Type B pancreatic cell (in vitro differentiated cells): ENCODE measurements at regions not wholly inside any gene's neighbourhood (a gene's known extent, or its start where the extent isn't known, plus 50 kb on each side); places are given as distances from the start of the nearest gene placed in this dataset.
A peak's percentile ranks its signal among the peaks of the same experiment; 100 is the strongest.

Experiments used
- DNase-seq: peaks from one replicate; pipeline ENCODE4 v3.0.0; 2021; ENCODE audit warnings: mixed read lengths; ENCODE audit not compliant: unreplicated experiment; ENCODE audit errors: extremely low spot score
- H3K27ac Mint-ChIP-seq: 2 replicates; pipeline ENCODE4 v1.8.0; 2021; ENCODE audit warnings: mild to moderate bottlenecking, mixed read lengths
- H3K27me3 Mint-ChIP-seq: 2 replicates; pipeline ENCODE4 v1.8.0; 2021; ENCODE audit warnings: mixed read lengths
- H3K36me3 Mint-ChIP-seq: 2 replicates; pipeline ENCODE4 v1.8.0; 2021; ENCODE audit warnings: mixed read lengths
- H3K4me1 Mint-ChIP-seq: one replicate; pipeline ENCODE4 v1.8.0; 2021; ENCODE audit warnings: mixed read lengths; ENCODE audit not compliant: unreplicated experiment
- H3K4me3 Mint-ChIP-seq: 2 replicates; pipeline ENCODE4 v1.8.0; 2021; ENCODE audit warnings: mild to moderate bottlenecking, mixed read lengths
- H3K9me3 Mint-ChIP-seq: 2 replicates; pipeline ENCODE4 v1.8.0; 2021; ENCODE audit warnings: mixed read lengths
- TF ChIP-seq, protein P1 (sequence below): fragments of 200-600 bp; sonication (generic); conservative IDR thresholded peaks from 2 replicates; pipeline ENCODE4 v1.5.0; 2021; ENCODE audit warnings: antibody characterized with exemption, mild to moderate bottlenecking

DNA sequence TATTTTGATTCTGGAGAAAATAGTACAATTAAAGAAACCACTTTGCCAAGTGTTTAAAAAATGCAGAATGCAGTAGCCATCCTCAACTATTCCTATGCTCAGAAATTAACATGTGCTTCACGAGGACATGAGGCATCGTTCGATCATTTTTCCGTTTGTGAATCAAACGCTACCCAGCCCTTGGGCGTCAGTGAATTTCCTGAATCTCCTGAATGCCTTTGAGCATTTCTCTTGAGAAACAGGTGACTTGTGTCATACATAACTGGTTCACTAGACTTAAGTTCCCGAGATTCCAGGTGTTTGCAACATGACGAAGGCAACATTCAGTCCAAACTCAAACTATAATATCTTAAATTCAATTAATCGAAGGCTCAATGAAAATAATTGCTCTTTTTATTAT is 110.0 kb upstream of the ALKAL2 start:
- Mint-ChIP-seq H3K4me3 (no peak overlapping the region), H3K4me1 (peaks cover 30% of the 10 kb centered on the region), H3K27me3 (no peaks in the 10 kb centered on the region), H3K27ac (no peak overlapping the region), H3K9me3 (no peaks in the 10 kb centered on the region), H3K36me3 (no peaks in the 10 kb centered on the region)
- no peak for DNase-seq
- TF ChIP-seq, protein P1, sequence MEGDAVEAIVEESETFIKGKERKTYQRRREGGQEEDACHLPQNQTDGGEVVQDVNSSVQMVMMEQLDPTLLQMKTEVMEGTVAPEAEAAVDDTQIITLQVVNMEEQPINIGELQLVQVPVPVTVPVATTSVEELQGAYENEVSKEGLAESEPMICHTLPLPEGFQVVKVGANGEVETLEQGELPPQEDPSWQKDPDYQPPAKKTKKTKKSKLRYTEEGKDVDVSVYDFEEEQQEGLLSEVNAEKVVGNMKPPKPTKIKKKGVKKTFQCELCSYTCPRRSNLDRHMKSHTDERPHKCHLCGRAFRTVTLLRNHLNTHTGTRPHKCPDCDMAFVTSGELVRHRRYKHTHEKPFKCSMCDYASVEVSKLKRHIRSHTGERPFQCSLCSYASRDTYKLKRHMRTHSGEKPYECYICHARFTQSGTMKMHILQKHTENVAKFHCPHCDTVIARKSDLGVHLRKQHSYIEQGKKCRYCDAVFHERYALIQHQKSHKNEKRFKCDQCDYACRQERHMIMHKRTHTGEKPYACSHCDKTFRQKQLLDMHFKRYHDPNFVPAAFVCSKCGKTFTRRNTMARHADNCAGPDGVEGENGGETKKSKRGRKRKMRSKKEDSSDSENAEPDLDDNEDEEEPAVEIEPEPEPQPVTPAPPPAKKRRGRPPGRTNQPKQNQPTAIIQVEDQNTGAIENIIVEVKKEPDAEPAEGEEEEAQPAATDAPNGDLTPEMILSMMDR: no peak

DNA sequence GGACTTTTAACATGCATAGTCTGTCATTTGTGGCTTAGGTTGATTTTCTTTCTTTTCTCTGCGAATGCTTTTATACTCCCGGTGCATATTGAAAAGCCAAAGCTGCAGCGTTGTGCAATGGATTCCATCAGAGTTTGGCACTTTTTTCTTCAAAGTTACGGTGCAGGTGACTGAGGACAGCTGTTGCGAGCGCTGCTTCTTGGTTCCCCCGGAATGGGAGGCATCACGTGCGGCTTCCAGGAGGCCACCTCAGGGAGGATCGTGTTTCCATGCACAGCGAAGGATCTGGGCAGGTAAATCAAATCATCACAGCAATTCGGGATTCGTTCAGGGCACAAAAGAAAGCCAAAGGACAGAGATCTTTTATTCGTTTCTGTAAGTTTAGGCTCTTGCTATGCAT is 109.6 kb upstream of the ALKAL2 start:
- peaks cover 30% of the 10 kb centered on the region for H3K4me1 Mint-ChIP-seq
- H3K36me3 Mint-ChIP-seq: no peaks in the 10 kb centered on the region
- no peak overlapping the region for H3K27ac Mint-ChIP-seq
- no peaks in the 10 kb centered on the region for H3K27me3 Mint-ChIP-seq
- H3K4me3 Mint-ChIP-seq: no peak overlapping the region
- TF ChIP-seq, protein P1: no peak
- no peak for DNase-seq
- H3K9me3 Mint-ChIP-seq: no peaks in the 10 kb centered on the region

DNA sequence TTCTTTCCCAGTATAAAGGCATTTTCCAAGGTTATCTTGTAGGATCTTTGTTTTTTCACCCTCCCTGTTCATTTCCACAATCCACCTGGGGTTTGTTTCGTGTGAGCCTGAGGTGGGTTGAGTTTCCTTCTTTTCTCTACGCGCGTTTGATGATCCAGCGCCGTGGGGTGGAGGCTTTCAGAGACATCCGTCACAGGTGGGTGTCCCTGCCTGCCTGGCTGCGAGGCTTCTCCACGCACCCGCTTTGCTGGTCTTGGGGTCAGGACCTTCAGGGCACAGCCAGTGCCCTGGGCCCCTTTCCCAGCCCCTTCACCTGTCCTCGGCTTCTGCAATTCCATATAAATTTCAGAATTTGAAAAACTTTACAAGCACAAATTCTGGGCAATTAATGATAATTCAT is 109.0 kb upstream of the ALKAL2 start:
- no peak overlapping the region for H3K4me3 Mint-ChIP-seq
- peaks cover 33% of the 10 kb centered on the region for H3K4me1 Mint-ChIP-seq
- no peak overlapping the region for H3K27ac Mint-ChIP-seq
- H3K36me3 Mint-ChIP-seq: no peaks in the 10 kb centered on the region
- no peaks in the 10 kb centered on the region for H3K9me3 Mint-ChIP-seq
- no peak for DNase-seq
- H3K27me3 Mint-ChIP-seq: no peaks in the 10 kb centered on the region
- TF ChIP-seq, protein P1: no peak

DNA sequence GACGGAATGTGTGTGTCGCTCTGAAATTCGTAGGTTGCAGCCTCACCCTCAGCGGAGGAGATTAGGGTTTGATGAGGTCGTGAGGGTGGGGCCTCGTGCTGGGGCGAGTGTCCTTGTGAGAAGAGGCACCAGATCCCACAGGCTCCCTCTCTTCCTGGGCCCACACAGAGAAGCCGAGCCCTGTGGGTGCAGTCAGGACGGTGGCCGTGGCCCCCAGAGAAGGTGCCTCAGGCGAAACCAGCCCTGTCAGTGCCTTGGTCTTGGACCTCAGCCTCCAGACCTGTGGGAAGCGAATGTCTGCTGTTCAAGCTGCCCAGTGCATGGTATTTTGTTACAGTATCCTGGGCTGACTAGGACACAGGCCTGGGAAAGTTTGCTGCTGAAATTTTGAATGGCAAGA is 108.0 kb upstream of the ALKAL2 start:
- TF ChIP-seq, protein P1: no peak
- H3K27ac Mint-ChIP-seq: peak overlapping the region; percentile 75
- no peaks in the 10 kb centered on the region for H3K36me3 Mint-ChIP-seq
- peaks cover 33% of the 10 kb centered on the region for H3K4me1 Mint-ChIP-seq
- H3K27me3 Mint-ChIP-seq: peaks cover 3% of the 10 kb centered on the region
- no peaks in the 10 kb centered on the region for H3K9me3 Mint-ChIP-seq
- DNase-seq: no peak
- no peak overlapping the region for H3K4me3 Mint-ChIP-seq

DNA sequence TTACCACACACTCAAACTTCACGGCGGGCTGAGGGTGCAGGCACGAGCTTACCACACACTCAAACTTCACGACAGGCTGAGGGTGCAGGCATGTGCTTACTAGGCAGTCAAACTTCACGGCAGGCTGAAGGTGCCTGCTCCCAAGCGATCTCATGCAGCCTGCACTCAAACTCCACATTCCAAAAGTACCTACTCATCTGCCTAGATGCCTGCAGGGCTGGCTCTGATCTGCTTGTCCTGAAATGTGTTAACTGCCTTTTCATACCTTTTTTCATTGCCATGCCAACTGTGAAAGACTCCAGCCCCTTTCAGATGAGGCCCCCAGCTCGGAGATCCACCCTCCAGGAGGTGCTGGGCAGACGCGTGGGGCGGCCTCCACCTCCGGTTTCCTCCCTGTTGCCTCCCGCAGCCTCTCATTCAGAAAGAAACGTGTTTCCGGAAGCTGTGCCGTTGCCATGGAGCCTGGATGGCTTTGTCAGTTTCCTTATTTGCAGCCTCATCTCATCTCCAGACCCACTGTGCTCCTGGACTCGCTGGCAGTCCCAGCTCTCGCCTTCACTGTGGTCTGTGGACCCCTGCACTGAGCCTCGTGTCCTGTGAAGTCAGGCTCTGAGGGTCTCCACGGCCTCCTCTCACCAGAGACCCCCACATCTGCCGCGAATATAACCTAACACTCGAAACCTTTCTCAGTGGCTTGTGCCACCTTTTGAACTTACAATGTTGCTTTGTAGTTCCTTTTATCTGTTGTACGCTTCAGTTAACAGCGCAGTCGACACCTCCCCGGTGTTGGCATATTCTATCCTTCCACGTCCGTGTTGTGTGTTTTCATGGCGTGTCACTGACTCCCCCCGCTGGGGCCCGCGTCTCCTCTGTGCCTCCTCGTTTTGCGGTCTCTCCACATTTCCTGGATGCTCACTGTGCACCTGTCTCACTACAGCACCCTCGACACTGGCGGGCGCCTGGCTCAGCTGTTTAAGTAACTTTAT is 106.1 kb upstream of the ALKAL2 start:
- peak overlapping the region; percentile 78 for H3K4me3 Mint-ChIP-seq
- no peaks in the 10 kb centered on the region for H3K9me3 Mint-ChIP-seq
- peaks cover 3% of the 10 kb centered on the region for H3K27me3 Mint-ChIP-seq
- H3K36me3 Mint-ChIP-seq: no peaks in the 10 kb centered on the region
- peaks cover 31% of the 10 kb centered on the region for H3K4me1 Mint-ChIP-seq
- TF ChIP-seq, protein P1: no peak
- H3K27ac Mint-ChIP-seq: peak overlapping the region; percentile 94
- DNase-seq: no peak
